ENCODE measurements at regions not wholly inside any gene's neighbourhood (a gene's known extent, or its start where the extent isn't known, plus 50 kb on each side); places are given as distances from the start of the nearest gene placed in this dataset.
"Not testable (repeated sequence)": the region's sequence is repeated elsewhere in the genome, so short reads cannot be mapped to it uniquely, and the experiment has no call there.

GRCh38 chr21:31514598-31514997, 144.9 kb upstream of the SOD1 start:
- intact Hi-C loops (cut with micrococcal nuclease; ENCODE audit: unreplicated experiment), result no loop called here
- POLR2A ChIA-PET, result no interaction called here
- no peak for DNase-seq (ENCODE audit: low read depth, low spot score)
- H3K4me1 ChIP-seq (ENCODE audit: control insufficient read depth, insufficient read depth, low read length), result 0 out of 2 replicates have a peak, but pooled peaks cover 4% of the 10 kb centered on the region
- H3K27me3 ChIP-seq (replicated peaks in 1 of 2; ENCODE audit: control insufficient read depth in 2 of 2, insufficient read depth in 2 of 2, low read length in 1 of 2), result no peaks in the 10 kb centered on the region
- H3K36me3 ChIP-seq (ENCODE audit: control insufficient read depth in 2 of 2, insufficient read depth in 2 of 2, low read length in 1 of 2), result no peaks in the 10 kb centered on the region
- CTCF ChIA-PET, result interaction anchor here (1.2 to 1.4 kb wide), 3 partner anchors 312 to 316 kb away, joined by 3 to 4 read pairs (median 3); no protein-coding TSS in a partner anchor
- no TSS peak for BruUV-seq (replicated peaks)
- H3K4me3 ChIP-seq, result no peak overlapping the region
- no peak overlapping the region for H2AFZ ChIP-seq (ENCODE audit: control insufficient read depth, low read depth, low read length)
- H3K9ac ChIP-seq (ENCODE audit: control insufficient read depth, insufficient read depth, low read length), result no peak overlapping the region
- no peaks in the 10 kb centered on the region for H3K9me3 ChIP-seq (replicated peaks; ENCODE audit: control insufficient read depth, insufficient read depth, low read length)
- WGBS (ENCODE audit: insufficient coverage, insufficient replicate concordance, low lambda C conversion rate, missing lambda C conversion rate), result 52% methylated on average over 12 of the region's 12 CpGs
- no peak for FAIRE-seq
- H3K4me2 ChIP-seq (ENCODE audit: control insufficient read depth, insufficient read depth), result no peak overlapping the region
- H3K79me2 ChIP-seq (ENCODE audit: control insufficient read depth, insufficient read depth, low read length), result no peaks in the 10 kb centered on the region
- in situ Hi-C loops (cut with MboI), result no loop called here
- H3K27ac ChIP-seq (ENCODE audit: control insufficient read depth, insufficient read depth), result no peak overlapping the region
- no peaks in the 10 kb centered on the region for H4K20me1 ChIP-seq (ENCODE audit: control insufficient read depth, insufficient read depth)
- SMC1A ChIA-PET (ENCODE audit: uncharacterized antibody, unreplicated experiment), result interaction anchor here (0.9 to 1.4 kb wide), 3 partner anchors 45 to 319 kb away, joined by 3 read pairs; no protein-coding TSS in a partner anchor
- RAD21 ChIA-PET (ENCODE audit: unreplicated experiment), result interaction anchor here (0.8 kb wide), 1 partner anchor 67 kb away, joined by 3 read pairs; no protein-coding TSS in a partner anchor
- TF ChIP-seq BMI1 (IDR thresholded peaks at IDR 0.05; ENCODE audit: borderline replicate concordance) (no peak), TARDBP (IDR thresholded peaks at IDR 0.05; ENCODE audit: borderline replicate concordance) (no peak), SREBF2 (IDR thresholded peaks at IDR 0.05; ENCODE audit: low read length) (no peak), MTA2 (IDR thresholded peaks at IDR 0.05; ENCODE audit: low read depth) (no peak), CREM (IDR thresholded peaks at IDR 0.05; ENCODE audit: low read depth) (no peak), SREBF1 (IDR thresholded peaks at IDR 0.05; ENCODE audit: low read length) (no peak), CBX5 (IDR thresholded peaks at IDR 0.05; ENCODE audit: low read depth) (no peak)
- TF ChIP-seq, protein P1, sequence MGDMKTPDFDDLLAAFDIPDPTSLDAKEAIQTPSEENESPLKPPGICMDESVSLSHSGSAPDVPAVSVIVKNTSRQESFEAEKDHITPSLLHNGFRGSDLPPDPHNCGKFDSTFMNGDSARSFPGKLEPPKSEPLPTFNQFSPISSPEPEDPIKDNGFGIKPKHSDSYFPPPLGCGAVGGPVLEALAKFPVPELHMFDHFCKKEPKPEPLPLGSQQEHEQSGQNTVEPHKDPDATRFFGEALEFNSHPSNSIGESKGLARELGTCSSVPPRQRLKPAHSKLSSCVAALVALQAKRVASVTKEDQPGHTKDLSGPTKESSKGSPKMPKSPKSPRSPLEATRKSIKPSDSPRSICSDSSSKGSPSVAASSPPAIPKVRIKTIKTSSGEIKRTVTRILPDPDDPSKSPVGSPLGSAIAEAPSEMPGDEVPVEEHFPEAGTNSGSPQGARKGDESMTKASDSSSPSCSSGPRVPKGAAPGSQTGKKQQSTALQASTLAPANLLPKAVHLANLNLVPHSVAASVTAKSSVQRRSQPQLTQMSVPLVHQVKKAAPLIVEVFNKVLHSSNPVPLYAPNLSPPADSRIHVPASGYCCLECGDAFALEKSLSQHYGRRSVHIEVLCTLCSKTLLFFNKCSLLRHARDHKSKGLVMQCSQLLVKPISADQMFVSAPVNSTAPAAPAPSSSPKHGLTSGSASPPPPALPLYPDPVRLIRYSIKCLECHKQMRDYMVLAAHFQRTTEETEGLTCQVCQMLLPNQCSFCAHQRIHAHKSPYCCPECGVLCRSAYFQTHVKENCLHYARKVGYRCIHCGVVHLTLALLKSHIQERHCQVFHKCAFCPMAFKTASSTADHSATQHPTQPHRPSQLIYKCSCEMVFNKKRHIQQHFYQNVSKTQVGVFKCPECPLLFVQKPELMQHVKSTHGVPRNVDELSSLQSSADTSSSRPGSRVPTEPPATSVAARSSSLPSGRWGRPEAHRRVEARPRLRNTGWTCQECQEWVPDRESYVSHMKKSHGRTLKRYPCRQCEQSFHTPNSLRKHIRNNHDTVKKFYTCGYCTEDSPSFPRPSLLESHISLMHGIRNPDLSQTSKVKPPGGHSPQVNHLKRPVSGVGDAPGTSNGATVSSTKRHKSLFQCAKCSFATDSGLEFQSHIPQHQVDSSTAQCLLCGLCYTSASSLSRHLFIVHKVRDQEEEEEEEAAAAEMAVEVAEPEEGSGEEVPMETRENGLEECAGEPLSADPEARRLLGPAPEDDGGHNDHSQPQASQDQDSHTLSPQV (IDR thresholded peaks at IDR 0.05), result no peak
- TF ChIP-seq, protein P2, sequence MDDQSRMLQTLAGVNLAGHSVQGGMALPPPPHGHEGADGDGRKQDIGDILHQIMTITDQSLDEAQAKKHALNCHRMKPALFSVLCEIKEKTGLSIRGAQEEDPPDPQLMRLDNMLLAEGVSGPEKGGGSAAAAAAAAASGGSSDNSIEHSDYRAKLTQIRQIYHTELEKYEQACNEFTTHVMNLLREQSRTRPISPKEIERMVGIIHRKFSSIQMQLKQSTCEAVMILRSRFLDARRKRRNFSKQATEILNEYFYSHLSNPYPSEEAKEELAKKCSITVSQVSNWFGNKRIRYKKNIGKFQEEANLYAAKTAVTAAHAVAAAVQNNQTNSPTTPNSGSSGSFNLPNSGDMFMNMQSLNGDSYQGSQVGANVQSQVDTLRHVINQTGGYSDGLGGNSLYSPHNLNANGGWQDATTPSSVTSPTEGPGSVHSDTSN (IDR thresholded peaks at IDR 0.05; ENCODE audit: insufficient replicate concordance, low read depth, low read length), result no peak
- ATAC-seq, result no peak

DNA sequence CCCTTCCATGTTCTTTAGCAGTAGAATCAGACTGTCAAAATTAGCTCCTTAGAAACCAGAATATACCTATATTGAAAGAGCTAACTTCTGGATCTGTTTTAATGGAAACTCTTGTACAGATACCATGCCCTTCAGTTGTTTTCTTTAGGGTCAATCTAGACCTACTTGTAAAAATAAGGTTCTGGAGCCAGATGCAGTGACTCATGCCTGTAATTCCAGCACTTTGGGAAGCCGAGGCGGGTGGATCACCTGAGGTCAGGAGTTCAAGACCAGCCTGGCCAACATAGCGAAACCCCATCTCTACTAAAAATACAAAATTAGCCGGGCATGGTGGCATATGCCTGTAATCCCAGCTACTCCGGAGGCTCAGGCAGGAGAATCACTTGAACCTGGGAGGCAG, 146.0 kb upstream of the SOD1 start:
- in situ Hi-C loops (cut with MboI); H3K9ac ChIP-seq (ENCODE audit: control insufficient read depth, insufficient read depth, low read length); H3K4me2 ChIP-seq (ENCODE audit: control insufficient read depth, insufficient read depth); H3K4me3 ChIP-seq; H3K9me3 ChIP-seq (replicated peaks; ENCODE audit: control insufficient read depth, insufficient read depth, low read length); RAD21 ChIA-PET (ENCODE audit: unreplicated experiment); BruUV-seq (replicated peaks); POLR2A ChIA-PET; DNase-seq (ENCODE audit: low read depth, low spot score); H3K36me3 ChIP-seq (ENCODE audit: control insufficient read depth in 2 of 2, insufficient read depth in 2 of 2, low read length in 1 of 2); H2AFZ ChIP-seq (ENCODE audit: control insufficient read depth, low read depth, low read length); H4K20me1 ChIP-seq (ENCODE audit: control insufficient read depth, insufficient read depth); H3K27me3 ChIP-seq (replicated peaks in 1 of 2; ENCODE audit: control insufficient read depth in 2 of 2, insufficient read depth in 2 of 2, low read length in 1 of 2); H3K79me2 ChIP-seq (ENCODE audit: control insufficient read depth, insufficient read depth, low read length); intact Hi-C loops (cut with micrococcal nuclease; ENCODE audit: unreplicated experiment); FAIRE-seq; ATAC-seq; H3K27ac ChIP-seq (ENCODE audit: control insufficient read depth, insufficient read depth): not testable (repeated sequence)
- ChIA-PET SMC1A (ENCODE audit: uncharacterized antibody, unreplicated experiment) (interaction anchor here (1.4 kb wide), 1 partner anchor 315 kb away, joined by 3 read pairs; no protein-coding TSS in a partner anchor), CTCF (interaction anchor here (1.0 to 1.4 kb wide), 5 partner anchors 41 to 315 kb away, joined by 3 to 4 read pairs (median 3); no protein-coding TSS in a partner anchor)
- WGBS (ENCODE audit: insufficient coverage, insufficient replicate concordance, low lambda C conversion rate, missing lambda C conversion rate), result 32% methylated on average over 5 of the region's 5 CpGs
- H3K4me1 ChIP-seq (ENCODE audit: control insufficient read depth, insufficient read depth, low read length), result peaks cover 12% of the 10 kb centered on the region; the same call in 1 of the 2 replicates
